ENCODE measurements at regions not wholly inside any gene's neighbourhood (a gene's known extent, or its start where the extent isn't known, plus 50 kb on each side); places are given as distances from the start of the nearest gene placed in this dataset.

GRCh38 chr18:76592096-76592495, 97.1 kb upstream of the ZNF516 start:
- Histone ChIP-seq H3K79me2 (ENCODE audit: insufficient read depth, low read depth, low read length) (no peaks in the 10 kb centered on the region), H2AFZ (ENCODE audit: low read length) (no peak overlapping the region), H3K4me2 (ENCODE audit: low read length) (no peak overlapping the region), H4K20me1 (ENCODE audit: insufficient read depth, low read length) (no peaks in the 10 kb centered on the region), H3K9me2 (ENCODE audit: insufficient read depth, low read length) (no peaks in the 10 kb centered on the region), H3K4me3 (ENCODE audit: low read depth, low read length, poor library complexity, severe bottlenecking) (no peak overlapping the region), H3K9me3 (ENCODE audit: low read length) (no peaks in the 10 kb centered on the region), H3K4me1 (ENCODE audit: insufficient read depth, low read length, poor library complexity, severe bottlenecking) (no peaks in the 10 kb centered on the region), H3K27ac (ENCODE audit: low read depth, low read length, poor library complexity, severe bottlenecking) (no peak overlapping the region), H3K36me3 (ENCODE audit: insufficient read depth, low read length) (no peaks in the 10 kb centered on the region)
- no TSS peak for BruUV-seq (replicated peaks)
- TF ChIP-seq EZH2phosphoT487 (IDR thresholded peaks at IDR 0.05; ENCODE audit: borderline replicate concordance, low read depth, low read length), result no peak
- TF ChIP-seq, protein P1, sequence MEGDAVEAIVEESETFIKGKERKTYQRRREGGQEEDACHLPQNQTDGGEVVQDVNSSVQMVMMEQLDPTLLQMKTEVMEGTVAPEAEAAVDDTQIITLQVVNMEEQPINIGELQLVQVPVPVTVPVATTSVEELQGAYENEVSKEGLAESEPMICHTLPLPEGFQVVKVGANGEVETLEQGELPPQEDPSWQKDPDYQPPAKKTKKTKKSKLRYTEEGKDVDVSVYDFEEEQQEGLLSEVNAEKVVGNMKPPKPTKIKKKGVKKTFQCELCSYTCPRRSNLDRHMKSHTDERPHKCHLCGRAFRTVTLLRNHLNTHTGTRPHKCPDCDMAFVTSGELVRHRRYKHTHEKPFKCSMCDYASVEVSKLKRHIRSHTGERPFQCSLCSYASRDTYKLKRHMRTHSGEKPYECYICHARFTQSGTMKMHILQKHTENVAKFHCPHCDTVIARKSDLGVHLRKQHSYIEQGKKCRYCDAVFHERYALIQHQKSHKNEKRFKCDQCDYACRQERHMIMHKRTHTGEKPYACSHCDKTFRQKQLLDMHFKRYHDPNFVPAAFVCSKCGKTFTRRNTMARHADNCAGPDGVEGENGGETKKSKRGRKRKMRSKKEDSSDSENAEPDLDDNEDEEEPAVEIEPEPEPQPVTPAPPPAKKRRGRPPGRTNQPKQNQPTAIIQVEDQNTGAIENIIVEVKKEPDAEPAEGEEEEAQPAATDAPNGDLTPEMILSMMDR (conservative IDR thresholded peaks at IDR 0.05; ENCODE audit: low read length), result no peak
- intact Hi-C loops (cut with micrococcal nuclease; ENCODE audit: unreplicated experiment), result no loop called here
- POLR2A ChIA-PET, result interaction anchor here (0.6 kb wide), 1 partner anchor 335 kb away, joined by 3 read pairs; no protein-coding TSS in a partner anchor
- CTCF ChIA-PET (ENCODE audit: unreplicated experiment), result no interaction called here
- DNase-seq (ENCODE audit: low spot score), result no peak

- Histone ChIP-seq H3K4me2 (ENCODE audit: low read length) (no peak overlapping the region), H3K9me3 (ENCODE audit: low read length) (no peaks in the 10 kb centered on the region), H2AFZ (ENCODE audit: low read length) (no peak overlapping the region), H3K27ac (ENCODE audit: low read depth, low read length, poor library complexity, severe bottlenecking) (no peak overlapping the region), H4K20me1 (ENCODE audit: insufficient read depth, low read length) (no peaks in the 10 kb centered on the region), H3K79me2 (ENCODE audit: insufficient read depth, low read depth, low read length) (no peaks in the 10 kb centered on the region), H3K4me1 (ENCODE audit: insufficient read depth, low read length, poor library complexity, severe bottlenecking) (no peaks in the 10 kb centered on the region), H3K4me3 (ENCODE audit: low read depth, low read length, poor library complexity, severe bottlenecking) (no peak overlapping the region), H3K36me3 (ENCODE audit: insufficient read depth, low read length) (no peaks in the 10 kb centered on the region), H3K9me2 (ENCODE audit: insufficient read depth, low read length) (no peaks in the 10 kb centered on the region)
- BruUV-seq (replicated peaks), result no TSS peak
- POLR2A ChIA-PET, result no interaction called here
- DNase-seq (ENCODE audit: low spot score), result no peak
- CTCF ChIA-PET (ENCODE audit: unreplicated experiment), result no interaction called here
- intact Hi-C loops (cut with micrococcal nuclease; ENCODE audit: unreplicated experiment), result no loop called here
- no peak for TF ChIP-seq EZH2phosphoT487 (IDR thresholded peaks at IDR 0.05; ENCODE audit: borderline replicate concordance, low read depth, low read length)
- TF ChIP-seq, protein P1 (conservative IDR thresholded peaks at IDR 0.05; ENCODE audit: low read length), result no peak
These were observed 94.8 kb upstream of the ZNF516 start for GRCh38 chr18:76589866-76590265.

GRCh38 chr18:76589316-76589715, 94.3 kb upstream of the ZNF516 start:
- Histone ChIP-seq H3K79me2 (ENCODE audit: insufficient read depth, low read depth, low read length) (no peaks in the 10 kb centered on the region), H3K9me2 (ENCODE audit: insufficient read depth, low read length) (no peaks in the 10 kb centered on the region), H3K4me1 (ENCODE audit: insufficient read depth, low read length, poor library complexity, severe bottlenecking) (no peaks in the 10 kb centered on the region), H3K36me3 (ENCODE audit: insufficient read depth, low read length) (no peaks in the 10 kb centered on the region), H3K4me3 (ENCODE audit: low read depth, low read length, poor library complexity, severe bottlenecking) (no peak overlapping the region), H3K9me3 (ENCODE audit: low read length) (no peaks in the 10 kb centered on the region), H4K20me1 (ENCODE audit: insufficient read depth, low read length) (no peaks in the 10 kb centered on the region), H3K27ac (ENCODE audit: low read depth, low read length, poor library complexity, severe bottlenecking) (no peak overlapping the region), H3K4me2 (ENCODE audit: low read length) (no peak overlapping the region), H2AFZ (ENCODE audit: low read length) (no peak overlapping the region)
- POLR2A ChIA-PET, result no interaction called here
- intact Hi-C loops (cut with micrococcal nuclease; ENCODE audit: unreplicated experiment), result no loop called here
- no peak for TF ChIP-seq EZH2phosphoT487 (IDR thresholded peaks at IDR 0.05; ENCODE audit: borderline replicate concordance, low read depth, low read length)
- TF ChIP-seq, protein P1 (conservative IDR thresholded peaks at IDR 0.05; ENCODE audit: low read length), result no peak
- DNase-seq (ENCODE audit: low spot score), result no peak
- BruUV-seq (replicated peaks), result no TSS peak
- CTCF ChIA-PET (ENCODE audit: unreplicated experiment), result no interaction called here

Measured in OCI-LY7 (cell line).